OCI-LY7 (cell line): ENCODE measurements at regions not wholly inside any gene's neighbourhood (a gene's known extent, or its start where the extent isn't known, plus 50 kb on each side); places are given as distances from the start of the nearest gene placed in this dataset.
"Not testable (repeated sequence)": the region's sequence is repeated elsewhere in the genome, so short reads cannot be mapped to it uniquely, and the experiment has no call there.

Source experiments
- EZH2phosphoT487 ChIP-seq: fragments of 200-600 bp; sonication (generic); IDR thresholded peaks from 2 replicates; pipeline ENCODE4 v1.6.1; 2018; ENCODE audit warnings: low read depth, borderline replicate concordance, mild to moderate bottlenecking, mixed run types, antibody characterized with exemption, low read length, moderate library complexity, mixed read lengths
- TF ChIP-seq, protein P1 (sequence below): fragments of 200-600 bp; sonication (generic); conservative IDR thresholded peaks from 2 replicates; pipeline ENCODE4 v1.5.1; 2014; ENCODE audit warnings: mild to moderate bottlenecking, antibody characterized with exemption, low read length, moderate library complexity, mixed read lengths

DNA sequence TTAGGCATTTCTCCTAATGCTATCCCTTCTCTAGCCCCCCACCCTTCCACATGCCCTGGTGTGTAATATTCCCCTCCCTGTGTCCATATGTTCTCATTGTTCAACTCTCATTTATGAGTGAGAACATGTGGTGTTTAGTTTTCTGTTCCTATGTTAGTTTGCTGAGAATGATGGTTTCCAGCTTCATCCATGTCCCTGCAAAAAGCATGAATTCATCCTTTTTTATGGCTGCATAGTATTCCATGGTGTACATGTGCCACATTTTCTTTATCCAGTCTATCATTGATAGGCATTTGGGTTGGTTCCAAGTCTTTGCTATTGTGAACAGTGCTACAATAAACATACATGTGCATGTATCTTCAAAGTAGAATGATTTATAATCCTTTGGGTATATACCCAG is 161.0 kb upstream of the ZNF644 start:
- TF ChIP-seq, protein P1, sequence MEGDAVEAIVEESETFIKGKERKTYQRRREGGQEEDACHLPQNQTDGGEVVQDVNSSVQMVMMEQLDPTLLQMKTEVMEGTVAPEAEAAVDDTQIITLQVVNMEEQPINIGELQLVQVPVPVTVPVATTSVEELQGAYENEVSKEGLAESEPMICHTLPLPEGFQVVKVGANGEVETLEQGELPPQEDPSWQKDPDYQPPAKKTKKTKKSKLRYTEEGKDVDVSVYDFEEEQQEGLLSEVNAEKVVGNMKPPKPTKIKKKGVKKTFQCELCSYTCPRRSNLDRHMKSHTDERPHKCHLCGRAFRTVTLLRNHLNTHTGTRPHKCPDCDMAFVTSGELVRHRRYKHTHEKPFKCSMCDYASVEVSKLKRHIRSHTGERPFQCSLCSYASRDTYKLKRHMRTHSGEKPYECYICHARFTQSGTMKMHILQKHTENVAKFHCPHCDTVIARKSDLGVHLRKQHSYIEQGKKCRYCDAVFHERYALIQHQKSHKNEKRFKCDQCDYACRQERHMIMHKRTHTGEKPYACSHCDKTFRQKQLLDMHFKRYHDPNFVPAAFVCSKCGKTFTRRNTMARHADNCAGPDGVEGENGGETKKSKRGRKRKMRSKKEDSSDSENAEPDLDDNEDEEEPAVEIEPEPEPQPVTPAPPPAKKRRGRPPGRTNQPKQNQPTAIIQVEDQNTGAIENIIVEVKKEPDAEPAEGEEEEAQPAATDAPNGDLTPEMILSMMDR, result not testable (repeated sequence)
- TF ChIP-seq EZH2phosphoT487, result not testable (repeated sequence)
